ENCODE measurements at regions not wholly inside any gene's neighbourhood (a gene's known extent, or its start where the extent isn't known, plus 50 kb on each side); places are given as distances from the start of the nearest gene placed in this dataset.

GRCh38 chr5:106910486-106910885 is 760.3 kb downstream of the EFNA5 start:
- no TSS peak for BruUV-seq (replicated peaks)
- DNase-seq (ENCODE audit: low read depth, low spot score) (no peak), FAIRE-seq (no peak)
- H3K79me2 ChIP-seq (ENCODE audit: control insufficient read depth, insufficient read depth, low read length): no peaks in the 10 kb centered on the region
- intact Hi-C loops (cut with micrococcal nuclease): no loop called here
- no peaks in the 10 kb centered on the region for H3K9me1 ChIP-seq (replicated peaks; ENCODE audit: control insufficient read depth, extremely low read depth, insufficient read depth, low read length)
- H3K27me3 ChIP-seq (ENCODE audit: control insufficient read depth in 2 of 2, insufficient read depth in 2 of 2, low read length in 2 of 2): no peaks in the 10 kb centered on the region
- TF ChIP-seq FOS (IDR thresholded peaks at IDR 0.05; ENCODE audit: borderline replicate concordance, insufficient read depth, low read length): no peak
- TF ChIP-seq POLR2A (IDR thresholded peaks at IDR 0.05; ENCODE audit: low read depth, low read length): no peak
- TF ChIP-seq MAX (IDR thresholded peaks at IDR 0.05; ENCODE audit: insufficient read depth, insufficient read length): no peak
- TF ChIP-seq GATA2 (IDR thresholded peaks at IDR 0.05; ENCODE audit: insufficient read depth, insufficient read length, low read depth, low read length): no peak
- TF ChIP-seq CTCF (IDR thresholded peaks at IDR 0.05; ENCODE audit: extremely low read depth in 1 of 2, insufficient read depth in 1 of 2, low read depth in 1 of 2, low read length in 2 of 2): no peak
- no peak for TF ChIP-seq MYC (IDR thresholded peaks at IDR 0.05; ENCODE audit: low read depth, low read length)
- TF ChIP-seq JUN (IDR thresholded peaks at IDR 0.05; ENCODE audit: borderline replicate concordance, insufficient read depth, insufficient read length, low read depth): no peak
- POLR2A ChIA-PET: no interaction called here
- H4K20me1 ChIP-seq (replicated peaks; ENCODE audit: control insufficient read depth, extremely low read depth, insufficient read depth, low read length): no peaks in the 10 kb centered on the region
- CTCF ChIA-PET: interaction anchor here (1.5 kb wide), 1 partner anchor 14 kb away, joined by 3 read pairs; no protein-coding TSS in a partner anchor
- H3K4me1 ChIP-seq (ENCODE audit: control insufficient read depth, extremely low read depth, insufficient read depth, low read length): no peaks in the 10 kb centered on the region
- no peaks in the 10 kb centered on the region for H3K36me3 ChIP-seq (ENCODE audit: control insufficient read depth in 2 of 2, extremely low read depth in 1 of 2, insufficient read depth in 2 of 2, low read length in 2 of 2)
- no peak overlapping the region for H2AFZ ChIP-seq (ENCODE audit: low read depth, low read length)
- no peak overlapping the region for H3K4me3 ChIP-seq (replicated peaks in 1 of 3; ENCODE audit: insufficient read depth in 1 of 3, low read depth in 1 of 3, low read length in 3 of 3)
- no peak overlapping the region for H3K9ac ChIP-seq (replicated peaks; ENCODE audit: extremely low read depth, insufficient read depth, low read length)
- no peak overlapping the region for H3K4me2 ChIP-seq (ENCODE audit: insufficient read depth, low read length)
- dilution Hi-C loops (cut with MboI; ENCODE audit: extremely low pct_ligation_motif_present, low sequenced_read_pairs): no loop called here
- no peak overlapping the region for H3K27ac ChIP-seq (ENCODE audit: insufficient read depth, low read depth, low read length)
- H3K9me3 ChIP-seq (replicated peaks; ENCODE audit: control insufficient read depth, insufficient read depth, low read length): no peaks in the 10 kb centered on the region

All from endothelial cell of umbilical vein (primary cell).